ENCODE measurements at regions not wholly inside any gene's neighbourhood (a gene's known extent, or its start where the extent isn't known, plus 50 kb on each side); places are given as distances from the start of the nearest gene placed in this dataset.

- DNase-seq, result no peak
Measured at GRCh38 chr4:58679886-58680285, 1569.7 kb upstream of the IGFBP7 start.

- DNase-seq, result no peak
Measured at GRCh38 chr4:58679051-58679450, 1568.9 kb upstream of the IGFBP7 start.

DNA sequence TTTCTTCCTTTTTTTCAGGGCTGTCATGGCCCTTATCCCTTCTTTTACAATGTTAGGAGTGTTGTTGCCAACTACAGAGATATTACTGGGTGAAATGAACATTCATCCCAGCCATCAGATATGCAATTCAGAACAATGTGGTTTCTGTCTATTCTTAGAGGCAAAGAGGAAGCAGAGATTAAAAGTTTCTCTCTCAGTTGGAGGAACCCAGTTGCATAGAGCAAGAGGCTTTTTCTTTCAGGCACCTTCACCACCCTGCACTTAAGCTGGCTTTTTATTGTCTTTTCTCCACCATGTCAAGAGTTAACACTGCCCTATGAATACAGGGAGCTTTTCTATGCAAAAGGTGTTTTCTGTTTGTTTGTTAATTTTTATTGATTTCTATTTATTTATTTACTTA lies 1559.6 kb upstream of the IGFBP7 start:
- no peak for DNase-seq

- DNase-seq, result no peak
Measured at GRCh38 chr4:58665649-58666048, 1555.5 kb upstream of the IGFBP7 start.

- DNase-seq, result no peak
Measured at GRCh38 chr4:58658701-58659100, 1548.5 kb upstream of the IGFBP7 start.

- no peak for DNase-seq
Measured at GRCh38 chr4:58653251-58653650, 1543.1 kb upstream of the IGFBP7 start.

GRCh38 chr4:58649226-58649625 lies 1539.0 kb upstream of the IGFBP7 start:
- no peak for DNase-seq

- DNase-seq, result no peak
Measured at GRCh38 chr4:58646126-58646525, 1535.9 kb upstream of the IGFBP7 start.

DNA sequence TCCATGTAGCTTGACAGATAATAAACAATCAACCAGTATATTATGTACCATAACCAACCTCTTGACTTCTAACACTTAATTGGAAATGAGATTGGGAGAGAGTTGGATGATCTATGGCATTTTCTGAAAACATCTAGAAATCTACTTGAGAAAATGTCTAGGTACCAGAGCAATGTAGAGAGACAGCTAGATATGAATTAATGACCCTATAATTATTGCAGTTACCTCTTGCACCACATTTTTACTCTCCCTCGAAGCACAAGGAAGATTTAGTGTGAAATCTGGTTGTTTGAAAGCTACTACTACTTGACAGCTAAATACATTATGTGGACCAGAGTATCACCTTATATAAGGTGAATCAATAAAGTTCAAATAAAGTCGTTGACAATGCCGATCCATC lies 1534.4 kb upstream of the IGFBP7 start:
- DNase-seq, result no peak

DNA sequence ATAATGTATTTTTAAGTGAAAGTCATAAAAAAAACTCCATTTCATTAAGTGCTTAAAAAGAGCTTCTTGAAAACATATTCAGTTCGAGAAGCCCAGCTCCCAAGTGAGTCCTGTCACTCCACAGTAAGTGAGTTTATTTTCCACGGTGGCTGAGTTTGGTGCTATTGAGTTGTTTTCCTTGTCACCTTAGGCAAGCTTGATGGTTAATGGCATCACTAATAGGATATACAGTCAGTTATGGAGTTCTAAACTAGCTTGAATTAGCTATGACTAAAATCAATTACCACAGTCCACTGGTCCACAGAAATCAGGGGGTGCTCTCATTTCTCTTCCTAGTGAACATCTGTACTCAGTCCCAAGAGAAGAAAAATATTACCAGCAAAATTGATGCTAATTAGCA lies 1526.2 kb upstream of the IGFBP7 start:
- no peak for DNase-seq

GRCh38 chr4:58617226-58617625 lies 1507.0 kb upstream of the IGFBP7 start:
- DNase-seq, result no peak

GRCh38 chr4:58611012-58611411 lies 1500.8 kb upstream of the IGFBP7 start:
- no peak for DNase-seq

DNA sequence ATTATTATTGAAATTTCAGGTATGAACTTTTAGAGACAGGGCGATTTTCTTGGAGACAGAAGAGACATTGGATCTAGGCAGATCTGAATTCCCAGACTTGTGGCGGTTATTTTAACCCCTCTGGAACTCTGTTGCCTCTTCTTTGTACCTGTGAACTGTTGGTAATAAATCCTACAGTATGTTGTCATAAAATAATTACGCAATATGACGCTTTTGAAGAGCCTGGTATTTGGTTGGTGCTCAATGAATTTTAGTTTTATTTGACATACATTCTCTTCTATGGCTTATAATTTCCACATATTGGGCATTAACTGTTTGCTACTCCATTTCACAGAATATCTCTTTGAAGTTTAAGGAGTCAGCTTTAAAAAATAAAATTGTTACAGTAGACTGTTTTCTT lies 1496.1 kb upstream of the IGFBP7 start:
- DNase-seq, result no peak

DNA sequence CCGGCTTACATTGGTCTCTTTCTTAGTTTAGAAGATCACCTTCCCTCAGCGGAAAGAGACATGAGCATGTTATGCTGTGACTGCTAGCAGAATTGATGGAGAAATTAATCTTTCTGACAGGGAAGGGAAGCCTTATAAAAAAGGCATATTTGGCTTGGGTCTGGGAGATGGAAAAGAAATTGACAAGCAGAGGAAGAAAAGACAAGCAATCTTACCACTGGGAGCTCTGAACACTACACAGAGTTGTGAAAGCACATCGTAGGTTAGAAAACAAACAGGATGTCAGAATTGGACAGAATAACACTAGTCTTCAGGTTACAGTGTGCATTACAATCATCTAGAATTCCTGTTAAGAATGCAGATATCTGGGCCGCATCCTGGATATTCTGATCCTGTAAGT lies 1493.8 kb upstream of the IGFBP7 start:
- DNase-seq, result no peak

DNA sequence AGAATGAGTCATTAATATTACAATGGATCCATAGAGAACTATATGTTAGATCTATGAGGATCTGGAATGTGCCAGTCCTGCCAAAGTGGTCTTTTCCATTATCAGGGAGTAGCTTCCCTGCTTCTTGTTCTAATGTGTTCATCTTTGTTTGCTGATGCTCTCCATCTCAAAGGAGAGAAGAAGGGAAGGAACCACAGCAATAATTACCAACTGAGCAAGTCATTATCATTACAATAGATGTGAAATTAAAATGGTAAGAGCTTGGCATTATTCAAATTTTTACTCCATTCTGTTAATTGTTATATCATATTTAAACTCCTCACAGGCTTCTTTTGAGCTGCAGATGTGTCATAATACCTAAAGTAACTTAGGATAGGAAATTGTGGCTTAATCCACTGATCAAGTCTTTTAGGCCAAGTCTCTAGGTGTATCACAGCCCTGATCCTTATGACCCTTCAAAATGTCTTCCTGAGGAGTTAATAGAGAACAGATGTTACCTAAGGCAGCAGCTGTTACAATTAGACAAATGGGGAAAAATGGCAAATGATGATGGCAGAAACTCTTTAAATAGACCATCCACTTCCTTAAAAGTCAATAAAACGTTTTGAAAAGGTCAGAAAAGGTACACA lies 1492.7 kb upstream of the IGFBP7 start:
- DNase-seq, result no peak

- no peak for DNase-seq
Measured at GRCh38 chr4:58602022-58602421, 1491.8 kb upstream of the IGFBP7 start.

DNA sequence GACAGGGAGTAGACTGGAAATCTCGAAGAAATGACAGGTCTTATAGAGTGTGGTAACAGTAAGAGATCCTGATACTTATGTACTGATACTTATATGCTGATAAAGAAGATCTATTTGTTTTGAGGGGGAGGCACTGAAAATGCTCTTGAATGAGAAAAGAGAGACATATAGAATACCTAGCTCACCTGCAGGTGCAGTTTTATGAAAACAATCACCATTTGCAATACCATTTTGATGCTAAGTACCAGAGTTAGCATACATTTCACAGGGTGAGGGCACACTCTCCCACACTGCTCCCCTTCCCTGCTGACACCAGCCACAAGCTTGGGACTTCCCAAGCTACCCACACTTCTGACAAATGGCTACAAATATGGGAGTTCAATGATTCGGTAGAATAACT lies 1490.1 kb upstream of the IGFBP7 start:
- DNase-seq, result no peak

GRCh38 chr4:58590722-58591121 lies 1480.5 kb upstream of the IGFBP7 start:
- no peak for DNase-seq

DNA sequence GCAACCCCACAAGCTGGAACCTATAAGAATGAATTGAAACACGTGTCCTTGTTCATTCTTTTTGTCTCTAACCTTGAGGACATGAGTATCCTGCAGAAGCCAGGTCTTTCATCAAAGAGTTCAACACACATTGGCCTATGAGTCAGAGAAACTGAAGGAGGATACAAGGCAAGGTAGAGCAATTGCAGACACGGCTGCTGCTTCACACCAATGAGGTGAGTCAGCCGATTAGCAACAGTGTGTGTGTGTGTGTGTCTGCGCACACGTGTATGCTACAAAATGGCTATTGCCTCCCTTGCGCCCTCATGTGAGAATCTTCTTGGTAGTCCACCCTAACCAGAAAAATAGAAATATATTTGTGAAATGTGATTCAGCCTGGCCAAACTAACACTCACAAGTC lies 1477.7 kb upstream of the IGFBP7 start:
- DNase-seq, result no peak

GRCh38 chr4:58566260-58566659 lies 1456.1 kb upstream of the IGFBP7 start:
- DNase-seq, result no peak

DNA sequence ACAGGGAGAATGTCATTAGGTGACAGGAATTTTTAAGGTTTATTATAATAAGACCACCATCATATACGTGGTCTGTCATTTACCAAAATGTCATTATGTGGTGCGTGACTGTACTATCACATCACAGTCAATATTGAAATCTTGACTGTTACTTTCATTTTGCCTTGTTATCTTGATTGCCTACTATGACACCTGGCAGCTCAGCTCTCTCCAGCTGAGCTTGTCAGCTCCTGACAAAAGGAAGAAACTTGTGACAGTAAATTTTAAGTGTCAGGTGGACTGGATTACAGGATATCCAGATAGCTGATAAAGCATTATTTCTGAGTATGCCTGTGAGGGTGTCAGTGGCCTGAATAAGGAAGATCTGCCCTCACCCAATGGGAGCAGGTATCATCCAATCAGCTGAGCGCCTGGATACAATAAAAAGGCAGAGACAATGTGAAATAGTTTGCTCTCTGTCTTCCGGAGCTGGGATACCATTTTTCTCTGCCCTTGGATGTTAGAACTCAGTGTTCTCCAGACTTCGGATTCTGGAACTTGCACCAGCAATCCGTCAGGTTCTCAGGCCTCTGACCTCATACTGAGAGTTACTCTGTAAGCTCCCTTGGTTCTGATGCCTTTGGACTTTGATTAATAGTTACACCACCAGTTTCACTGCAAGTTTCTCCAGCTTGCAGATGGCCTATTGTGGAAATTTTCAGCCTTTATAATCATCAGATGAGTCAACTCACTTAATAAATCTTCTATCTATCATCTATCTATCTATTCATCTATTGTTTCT lies 1454.7 kb upstream of the IGFBP7 start:
- no peak for DNase-seq

DNA sequence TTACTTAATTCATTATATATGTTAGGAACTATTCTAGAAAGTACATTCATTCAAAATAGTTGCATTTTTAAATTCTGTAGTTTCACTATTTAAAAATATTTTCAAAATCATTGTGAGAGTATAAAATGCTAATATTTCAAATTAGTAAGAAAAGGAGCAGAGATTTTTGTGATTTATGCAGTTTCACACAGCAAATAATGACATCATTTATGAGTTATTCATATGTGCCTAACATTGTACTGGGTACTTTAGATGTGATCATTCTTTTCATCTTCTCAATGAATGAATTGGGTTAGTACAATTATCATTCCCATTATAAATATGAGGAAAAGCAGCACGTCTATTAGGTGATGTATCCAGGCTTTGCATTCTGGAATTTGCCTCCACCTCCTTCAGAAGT lies 1451.0 kb upstream of the IGFBP7 start:
- DNase-seq, result no peak

GRCh38 chr4:58560736-58561135 lies 1450.6 kb upstream of the IGFBP7 start:
- no peak for DNase-seq

GRCh38 chr4:58553679-58554078 lies 1443.5 kb upstream of the IGFBP7 start:
- DNase-seq, result peak; percentile 5

GRCh38 chr4:58553031-58553430 lies 1442.8 kb upstream of the IGFBP7 start:
- DNase-seq, result no peak

Measured in fibroblast of skin of back (primary cell).